Stimulated activated CD4-positive, alpha-beta T cell treated with anti-CD3 and anti-CD28 coated beads, Interleukin-1b, Interleukin-23, amount 100 ng/mL, for 4 hours (primary cell): ENCODE measurements at regions not wholly inside any gene's neighbourhood (a gene's known extent, or its start where the extent isn't known, plus 50 kb on each side); places are given as distances from the start of the nearest gene placed in this dataset.
"Not testable (repeated sequence)": the region's sequence is repeated elsewhere in the genome, so short reads cannot be mapped to it uniquely, and the experiment has no call there.

Experiments
- DNase-seq, 2 donors: peaks; one replicate each; pipeline ENCODE4 v3.0.0-alpha.2; 2020; ENCODE audit warnings: low read depth in 2 of 2

DNA sequence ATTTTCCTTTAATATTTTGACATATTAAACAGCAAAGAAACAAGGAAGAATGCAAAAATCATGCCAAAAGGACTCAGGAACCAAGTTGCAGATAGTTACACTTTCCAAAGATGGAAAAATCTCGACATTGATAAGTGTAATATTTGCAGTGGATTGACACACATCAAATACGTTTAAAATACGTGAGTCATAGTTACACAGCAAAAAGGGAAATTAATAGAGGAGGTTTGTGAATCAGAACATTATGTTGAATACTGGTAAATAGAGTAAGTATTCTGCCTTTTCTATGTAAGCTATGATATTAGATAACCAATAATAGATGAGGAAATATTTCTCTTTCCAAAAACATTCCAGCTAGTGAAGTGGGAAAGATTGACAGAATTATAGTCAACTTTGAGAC lies 1761.3 kb upstream of the IGFBP7 start:
- DNase-seq = no peak

DNA sequence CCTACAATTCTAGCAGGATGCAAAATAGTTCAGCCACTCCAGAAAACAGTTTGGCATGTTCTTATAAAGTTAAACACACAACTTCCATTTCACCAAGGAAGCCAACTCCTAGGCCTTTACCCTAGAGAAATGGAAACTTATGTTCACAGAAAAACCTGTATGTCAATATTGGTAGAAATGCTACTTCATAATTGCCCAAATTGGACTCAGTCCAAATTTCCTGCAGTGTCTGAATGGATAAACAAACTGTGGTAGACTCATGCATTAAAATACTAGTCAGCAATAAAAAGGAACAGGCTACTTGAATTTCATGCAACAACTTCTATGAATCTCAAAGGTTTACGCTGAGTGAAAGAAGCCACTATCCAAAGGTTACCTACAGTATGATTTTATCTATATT lies 1738.8 kb upstream of the IGFBP7 start:
- DNase-seq = no peak

DNA sequence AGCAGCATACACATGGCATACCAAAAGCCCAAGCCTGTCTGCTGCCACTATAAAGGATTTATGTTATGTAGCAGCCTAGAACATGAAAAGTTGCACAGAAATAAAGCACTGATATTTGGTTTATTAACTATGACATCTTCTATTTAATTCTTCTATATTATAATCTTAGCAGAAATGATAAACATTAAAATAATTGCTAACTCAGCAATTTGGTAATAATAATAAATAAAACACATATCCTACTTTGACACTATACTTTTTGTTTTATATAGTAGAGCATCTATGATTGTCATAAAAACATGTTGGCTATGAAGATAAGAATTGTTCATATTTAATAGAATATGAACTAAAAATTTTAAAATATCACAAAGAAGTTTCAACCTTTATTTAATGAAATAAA lies 1733.3 kb upstream of the IGFBP7 start:
- DNase-seq = no peak

DNA sequence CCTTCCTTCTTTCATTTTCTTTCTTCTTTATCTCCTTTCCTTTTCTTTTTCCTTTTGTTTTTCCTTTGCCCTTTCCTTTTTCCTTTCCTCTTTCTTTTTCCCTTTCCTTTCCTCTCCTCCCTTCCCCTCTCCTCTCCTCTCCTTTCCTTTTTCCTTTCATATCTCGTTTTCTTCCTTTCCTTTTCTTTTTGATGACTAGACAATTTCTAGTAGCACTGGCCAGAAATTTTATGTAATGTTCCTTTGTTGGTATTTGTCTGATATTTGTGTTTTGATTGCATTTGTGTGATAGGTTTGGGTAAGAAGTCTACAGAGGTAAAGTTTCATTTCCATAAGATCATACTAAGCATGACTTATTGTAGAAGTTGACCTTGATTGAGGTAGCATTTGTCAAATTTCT lies 1722.9 kb upstream of the IGFBP7 start:
- no peak for DNase-seq

- no peak for DNase-seq
Measured at GRCh38 chr4:58825278-58825677, 1715.1 kb upstream of the IGFBP7 start.

DNA sequence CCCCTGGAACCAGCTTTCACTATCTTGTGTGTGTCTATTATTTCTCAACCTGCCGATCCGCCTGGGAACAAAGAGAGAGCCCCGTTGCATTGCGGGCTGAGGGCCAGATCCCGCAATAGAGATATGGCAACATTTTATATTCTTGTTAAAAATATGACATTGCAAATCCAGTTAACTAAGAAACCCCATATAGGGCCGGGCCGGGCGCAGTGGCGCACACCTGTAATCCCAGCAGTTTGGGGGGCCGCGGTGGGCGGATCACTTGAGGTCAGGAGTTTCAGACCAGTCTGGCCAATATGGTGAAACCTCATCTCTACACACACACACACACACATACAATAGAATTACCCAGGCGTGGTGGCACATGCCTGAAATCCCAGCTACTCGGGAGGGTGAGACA lies 1708.4 kb upstream of the IGFBP7 start:
- not testable (repeated sequence) for DNase-seq

DNA sequence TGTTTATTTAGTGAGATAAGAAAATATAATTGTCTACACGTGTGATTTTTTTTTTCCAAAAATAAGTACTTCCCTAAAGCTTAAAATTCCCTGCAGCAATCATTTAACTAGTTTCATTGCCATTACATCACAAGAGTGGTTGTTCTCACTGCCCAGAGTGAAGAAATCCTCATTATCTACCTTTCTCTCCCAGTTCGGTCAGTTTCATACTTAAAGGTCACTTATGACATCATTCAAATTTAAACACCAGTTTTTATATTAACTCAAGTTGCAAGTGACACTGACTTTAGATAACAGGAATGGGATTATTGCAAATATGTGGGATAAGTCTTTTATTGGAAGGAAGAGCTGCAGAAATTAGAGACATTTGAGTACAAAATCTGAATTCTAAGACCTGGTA lies 1699.8 kb upstream of the IGFBP7 start:
- no peak for DNase-seq

- no peak for DNase-seq
Measured at GRCh38 chr4:58809366-58809765, 1699.2 kb upstream of the IGFBP7 start.

- no peak for DNase-seq
Measured at GRCh38 chr4:58808817-58809216, 1698.6 kb upstream of the IGFBP7 start.

GRCh38 chr4:58807843-58808615 lies 1697.8 kb upstream of the IGFBP7 start:
- no peak for DNase-seq

DNA sequence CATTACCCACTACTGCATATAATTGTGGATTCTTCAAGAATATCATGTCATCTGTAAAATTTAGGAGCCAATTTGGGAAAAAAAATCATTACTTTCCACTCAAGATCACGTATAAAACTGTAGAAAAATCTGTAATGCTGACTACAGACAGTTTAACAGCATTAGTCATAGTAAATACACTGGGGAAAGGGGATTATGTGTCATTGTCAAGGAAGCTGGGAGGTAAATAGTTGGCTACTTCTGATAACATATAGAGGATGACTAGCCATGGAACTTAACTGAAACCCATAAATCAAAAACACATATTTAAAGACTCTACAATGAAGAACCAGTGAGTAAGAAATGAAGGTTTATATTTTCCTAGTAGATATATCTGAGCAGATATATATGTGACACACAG lies 1666.4 kb upstream of the IGFBP7 start:
- DNase-seq = no peak

GRCh38 chr4:58767598-58767997 lies 1657.4 kb upstream of the IGFBP7 start:
- no peak for DNase-seq

DNA sequence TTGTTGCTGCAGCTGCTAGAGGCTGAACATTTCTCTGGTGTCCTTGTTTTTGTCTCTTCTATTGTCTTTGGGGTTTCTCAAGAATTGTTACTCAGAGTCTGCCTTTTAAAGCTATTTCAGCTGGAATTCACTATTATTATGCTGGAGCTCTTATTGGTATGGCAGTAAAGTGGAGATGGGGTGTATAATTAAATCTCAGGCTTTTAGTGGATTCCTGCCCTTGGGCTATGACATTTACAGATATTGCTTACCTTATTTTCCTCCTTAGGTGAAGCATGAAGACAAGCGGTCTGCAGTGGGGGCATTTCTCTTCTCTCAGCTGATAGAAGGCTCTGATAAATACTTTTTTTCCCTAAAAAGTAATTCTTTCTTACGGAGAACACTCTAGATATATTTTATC lies 1656.6 kb upstream of the IGFBP7 start:
- DNase-seq = no peak

GRCh38 chr4:58761563-58761962 lies 1651.4 kb upstream of the IGFBP7 start:
- DNase-seq = no peak

GRCh38 chr4:58760737-58761136 lies 1650.6 kb upstream of the IGFBP7 start:
- DNase-seq = no peak

GRCh38 chr4:58760100-58760499 lies 1649.9 kb upstream of the IGFBP7 start:
- no peak for DNase-seq

GRCh38 chr4:58749206-58749605 lies 1639.0 kb upstream of the IGFBP7 start:
- DNase-seq = no peak

GRCh38 chr4:58740897-58741296 lies 1630.7 kb upstream of the IGFBP7 start:
- no peak for DNase-seq

GRCh38 chr4:58739275-58739674 lies 1629.1 kb upstream of the IGFBP7 start:
- no peak for DNase-seq

DNA sequence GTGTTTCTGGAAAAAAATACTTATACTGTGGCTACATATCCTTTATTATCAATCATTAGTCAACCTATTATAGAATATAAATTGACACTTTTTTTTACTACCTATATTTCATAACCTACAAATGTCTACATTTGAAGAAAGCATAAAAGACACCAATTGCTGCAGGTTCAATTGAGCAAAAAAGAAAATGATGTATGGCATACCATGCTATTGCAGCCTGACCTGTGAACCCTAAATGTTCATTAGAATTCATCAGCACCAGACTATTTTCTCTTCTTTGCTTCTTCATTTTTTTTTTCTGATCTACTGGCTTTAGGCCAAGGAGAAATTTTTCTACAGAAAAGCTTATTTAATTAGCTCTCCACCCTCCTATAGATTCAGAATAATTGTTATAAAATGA lies 1628.2 kb upstream of the IGFBP7 start:
- DNase-seq = no peak

DNA sequence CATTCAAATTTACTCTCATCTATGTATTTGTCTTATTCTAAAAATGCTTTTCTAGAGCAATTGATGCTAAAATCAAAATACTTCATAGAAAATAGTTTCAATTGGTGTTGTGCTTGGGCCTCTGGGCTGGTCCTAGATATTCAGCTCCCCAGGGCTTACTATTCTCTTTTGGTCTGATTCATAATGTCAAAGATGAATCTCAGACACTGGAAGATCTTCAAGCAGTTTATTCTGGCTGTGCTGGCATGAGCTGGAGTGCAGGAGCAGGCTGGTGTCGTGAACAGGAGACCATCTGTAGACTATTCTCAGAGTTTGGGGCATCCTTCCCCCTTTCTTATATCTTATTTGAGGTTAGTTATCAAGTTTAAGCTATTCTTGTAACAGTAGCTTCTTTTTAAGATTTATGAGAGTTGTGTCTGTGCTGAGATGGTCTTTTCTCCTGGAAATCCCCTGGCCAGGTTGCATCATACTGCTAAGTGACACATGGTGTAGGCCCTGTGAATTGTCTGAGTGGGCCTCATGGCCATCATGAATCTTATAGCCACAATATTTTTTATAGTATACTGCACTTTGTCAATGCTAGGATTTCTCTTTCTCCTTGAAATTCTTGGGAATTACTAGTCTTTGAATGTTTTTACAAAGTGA lies 1624.0 kb upstream of the IGFBP7 start:
- no peak for DNase-seq

DNA sequence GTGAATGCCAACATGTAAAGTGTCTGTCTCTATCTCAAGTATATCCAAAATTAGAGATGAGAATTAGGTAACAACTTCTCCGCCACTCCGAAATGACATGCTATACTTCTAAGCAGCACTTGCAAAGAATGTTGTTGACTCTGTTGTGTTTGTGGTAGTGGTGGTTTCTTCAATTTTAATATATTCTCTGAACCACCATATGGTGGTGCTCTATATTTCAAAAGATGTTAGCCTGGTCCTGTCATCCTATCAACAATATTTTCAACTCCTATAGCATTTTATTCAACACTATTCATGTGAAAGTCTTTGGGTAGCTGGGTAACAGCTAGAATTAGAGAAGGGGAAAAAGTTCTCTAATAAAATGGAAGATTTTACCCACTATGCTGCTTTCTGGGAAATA lies 1622.8 kb upstream of the IGFBP7 start:
- no peak for DNase-seq

DNA sequence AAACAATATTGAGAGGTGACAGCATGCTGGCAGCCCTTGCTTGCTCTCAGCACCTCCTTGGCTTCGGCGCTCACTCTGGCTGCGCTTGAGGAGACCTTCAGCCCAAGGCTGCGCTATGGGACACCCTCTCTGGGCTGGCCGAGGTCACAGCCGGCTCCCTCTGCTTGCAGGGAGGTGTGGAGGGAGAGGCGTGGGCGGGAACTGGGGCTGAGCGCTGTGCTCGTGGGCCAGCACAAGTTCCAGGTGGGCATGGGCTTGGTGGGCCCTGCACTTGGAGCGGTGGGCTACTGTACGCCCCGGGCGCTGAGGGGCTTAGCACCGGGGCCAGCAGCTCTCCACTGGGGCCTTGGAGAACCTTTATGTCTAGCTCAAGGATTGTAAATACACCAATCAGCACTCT lies 1613.8 kb upstream of the IGFBP7 start:
- DNase-seq = no peak

- DNase-seq = no peak
Measured at GRCh38 chr4:58711039-58711438, 1600.9 kb upstream of the IGFBP7 start.
